Esophagus squamous epithelium (tissue), 4 donors: ENCODE measurements at regions not wholly inside any gene's neighbourhood (a gene's known extent, or its start where the extent isn't known, plus 50 kb on each side); places are given as distances from the start of the nearest gene placed in this dataset.

Experiments
- POLR2A ChIP-seq, 4 donors: fragments of 450-650 bp; IDR thresholded peaks; one replicate each; pipeline ENCODE4 v1.6.1; 2017; ENCODE audit warnings: antibody characterized with exemption in 4 of 4, mild to moderate bottlenecking in 4 of 4, moderate library complexity in 3 of 4
- TF ChIP-seq, protein P1 (sequence below), 6 experiments: fragments of 450-650 bp in 4 of 6; fragments of 200-600 bp in 2 of 6; sonication (generic) in 2 of 6; IDR thresholded peaks; one replicate each; pipeline ENCODE4 v1.5.1; 2016 to 2019; ENCODE audit warnings: antibody characterized with exemption in 6 of 6, mild to moderate bottlenecking in 4 of 6, moderate library complexity in 4 of 6

- TF ChIP-seq, protein P1, sequence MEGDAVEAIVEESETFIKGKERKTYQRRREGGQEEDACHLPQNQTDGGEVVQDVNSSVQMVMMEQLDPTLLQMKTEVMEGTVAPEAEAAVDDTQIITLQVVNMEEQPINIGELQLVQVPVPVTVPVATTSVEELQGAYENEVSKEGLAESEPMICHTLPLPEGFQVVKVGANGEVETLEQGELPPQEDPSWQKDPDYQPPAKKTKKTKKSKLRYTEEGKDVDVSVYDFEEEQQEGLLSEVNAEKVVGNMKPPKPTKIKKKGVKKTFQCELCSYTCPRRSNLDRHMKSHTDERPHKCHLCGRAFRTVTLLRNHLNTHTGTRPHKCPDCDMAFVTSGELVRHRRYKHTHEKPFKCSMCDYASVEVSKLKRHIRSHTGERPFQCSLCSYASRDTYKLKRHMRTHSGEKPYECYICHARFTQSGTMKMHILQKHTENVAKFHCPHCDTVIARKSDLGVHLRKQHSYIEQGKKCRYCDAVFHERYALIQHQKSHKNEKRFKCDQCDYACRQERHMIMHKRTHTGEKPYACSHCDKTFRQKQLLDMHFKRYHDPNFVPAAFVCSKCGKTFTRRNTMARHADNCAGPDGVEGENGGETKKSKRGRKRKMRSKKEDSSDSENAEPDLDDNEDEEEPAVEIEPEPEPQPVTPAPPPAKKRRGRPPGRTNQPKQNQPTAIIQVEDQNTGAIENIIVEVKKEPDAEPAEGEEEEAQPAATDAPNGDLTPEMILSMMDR (IDR thresholded peaks at IDR 0.05): no peak
- no peak for TF ChIP-seq POLR2A (IDR thresholded peaks at IDR 0.05)
These were observed 184.6 kb upstream of the NAV3 start for GRCh38 chr12:77645966-77646598.
